ENCODE measurements at regions not wholly inside any gene's neighbourhood (a gene's known extent, or its start where the extent isn't known, plus 50 kb on each side); places are given as distances from the start of the nearest gene placed in this dataset.

GRCh38 chr4:110904435-110905065, 281.7 kb upstream of the PITX2 start:
- no peak overlapping the region for H2AFZ ChIP-seq (ENCODE audit: low read depth)
- no peaks in the 10 kb centered on the region for H3K4me1 ChIP-seq (ENCODE audit: low read depth, poor library complexity, severe bottlenecking)
- no peak overlapping the region for H3K4me2 ChIP-seq
- H3K36me3 ChIP-seq (ENCODE audit: insufficient read depth): no peaks in the 10 kb centered on the region
- no peak overlapping the region for H3K4me3 ChIP-seq (IDR thresholded peaks at IDR 0.05; ENCODE audit: insufficient read depth, low read depth, low read length)
- H3K9ac ChIP-seq: no peak overlapping the region
- no peaks in the 10 kb centered on the region for H4K20me1 ChIP-seq (ENCODE audit: insufficient read depth)
- H3K27me3 ChIP-seq (ENCODE audit: insufficient read depth, low read depth): no peaks in the 10 kb centered on the region
- H3K79me2 ChIP-seq (ENCODE audit: insufficient read depth, low read depth): no peaks in the 10 kb centered on the region
- no peak overlapping the region for H3K27ac ChIP-seq
- no peak for TF ChIP-seq CTCF (conservative IDR thresholded peaks at IDR 0.05; ENCODE audit: low read depth, low read length)

- Histone ChIP-seq H3K4me2 (no peak overlapping the region), H3K36me3 (ENCODE audit: insufficient read depth) (no peaks in the 10 kb centered on the region), H3K27ac (no peak overlapping the region), H4K20me1 (ENCODE audit: insufficient read depth) (no peaks in the 10 kb centered on the region), H3K4me3 (IDR thresholded peaks at IDR 0.05; ENCODE audit: insufficient read depth, low read depth, low read length) (no peak overlapping the region), H3K27me3 (ENCODE audit: insufficient read depth, low read depth) (no peaks in the 10 kb centered on the region), H3K9ac (no peak overlapping the region), H3K79me2 (ENCODE audit: insufficient read depth, low read depth) (no peaks in the 10 kb centered on the region), H2AFZ (ENCODE audit: low read depth) (no peak overlapping the region), H3K4me1 (ENCODE audit: low read depth, poor library complexity, severe bottlenecking) (no peaks in the 10 kb centered on the region)
- TF ChIP-seq CTCF (conservative IDR thresholded peaks at IDR 0.05; ENCODE audit: low read depth, low read length): no peak
Measured at GRCh38 chr4:110905367-110905766, 282.5 kb upstream of the PITX2 start.

- H3K27ac ChIP-seq: no peak overlapping the region
- no peaks in the 10 kb centered on the region for H3K27me3 ChIP-seq (ENCODE audit: insufficient read depth, low read depth)
- TF ChIP-seq CTCF (conservative IDR thresholded peaks at IDR 0.05; ENCODE audit: low read depth, low read length): no peak
- no peaks in the 10 kb centered on the region for H3K4me1 ChIP-seq (ENCODE audit: low read depth, poor library complexity, severe bottlenecking)
- H3K4me3 ChIP-seq (IDR thresholded peaks at IDR 0.05; ENCODE audit: insufficient read depth, low read depth, low read length): no peak overlapping the region
- H3K9ac ChIP-seq: no peak overlapping the region
- H3K4me2 ChIP-seq: no peak overlapping the region
- H3K79me2 ChIP-seq (ENCODE audit: insufficient read depth, low read depth): no peaks in the 10 kb centered on the region
- no peak overlapping the region for H2AFZ ChIP-seq (ENCODE audit: low read depth)
- no peaks in the 10 kb centered on the region for H3K36me3 ChIP-seq (ENCODE audit: insufficient read depth)
- no peaks in the 10 kb centered on the region for H4K20me1 ChIP-seq (ENCODE audit: insufficient read depth)
Measured at GRCh38 chr4:110907801-110908313, 285.0 kb upstream of the PITX2 start.

- Histone ChIP-seq H3K4me2 (no peak overlapping the region), H3K4me3 (IDR thresholded peaks at IDR 0.05; ENCODE audit: insufficient read depth, low read depth, low read length) (no peak overlapping the region), H4K20me1 (ENCODE audit: insufficient read depth) (no peaks in the 10 kb centered on the region), H3K9ac (no peak overlapping the region), H3K79me2 (ENCODE audit: insufficient read depth, low read depth) (no peaks in the 10 kb centered on the region), H3K36me3 (ENCODE audit: insufficient read depth) (no peaks in the 10 kb centered on the region), H3K27ac (no peak overlapping the region), H3K4me1 (ENCODE audit: low read depth, poor library complexity, severe bottlenecking) (no peaks in the 10 kb centered on the region), H3K27me3 (ENCODE audit: insufficient read depth, low read depth) (no peaks in the 10 kb centered on the region), H2AFZ (ENCODE audit: low read depth) (no peak overlapping the region)
- TF ChIP-seq CTCF (conservative IDR thresholded peaks at IDR 0.05; ENCODE audit: low read depth, low read length): no peak
Measured at GRCh38 chr4:110914791-110915190, 291.9 kb upstream of the PITX2 start.
